ENCODE measurements at regions not wholly inside any gene's neighbourhood (a gene's known extent, or its start where the extent isn't known, plus 50 kb on each side); places are given as distances from the start of the nearest gene placed in this dataset.

DNA sequence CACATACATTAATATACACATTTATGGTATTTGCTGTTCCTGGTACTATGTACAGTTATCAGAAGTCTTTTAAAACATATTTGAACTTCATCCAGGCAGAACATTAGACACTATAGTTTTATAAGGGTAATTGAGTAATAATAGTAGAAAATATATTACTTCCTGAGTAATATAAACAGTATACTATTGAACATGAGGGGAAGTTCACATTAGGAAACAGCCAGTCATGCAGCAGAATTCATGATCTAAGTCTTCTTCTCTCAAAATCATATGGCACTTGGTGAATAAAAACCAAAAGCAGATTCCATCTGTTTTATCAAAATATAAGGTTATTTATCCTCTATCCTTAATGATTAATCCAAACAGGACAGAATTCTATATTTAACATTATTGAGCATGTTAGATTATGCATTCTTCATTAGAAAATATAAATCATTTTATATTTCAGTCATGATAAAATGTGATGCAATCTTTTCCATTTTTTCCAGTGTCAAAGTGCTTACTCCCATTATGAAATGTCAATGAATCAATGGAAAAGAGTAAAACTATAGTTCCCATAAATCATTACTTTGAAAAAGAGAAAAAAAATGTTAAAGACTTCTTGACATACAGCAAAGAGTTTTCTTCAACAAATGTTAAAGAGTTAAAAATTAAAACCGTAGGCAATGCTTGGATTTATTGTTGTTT, 584.3 kb upstream of the TUSC1 start:
- TF ChIP-seq POLR2A (IDR thresholded peaks at IDR 0.05; ENCODE audit: low read depth, low read length) = no peak
- DNase-seq (ENCODE audit: insufficient read length, low spot score) = no peak
- FAIRE-seq = no peak

DNA sequence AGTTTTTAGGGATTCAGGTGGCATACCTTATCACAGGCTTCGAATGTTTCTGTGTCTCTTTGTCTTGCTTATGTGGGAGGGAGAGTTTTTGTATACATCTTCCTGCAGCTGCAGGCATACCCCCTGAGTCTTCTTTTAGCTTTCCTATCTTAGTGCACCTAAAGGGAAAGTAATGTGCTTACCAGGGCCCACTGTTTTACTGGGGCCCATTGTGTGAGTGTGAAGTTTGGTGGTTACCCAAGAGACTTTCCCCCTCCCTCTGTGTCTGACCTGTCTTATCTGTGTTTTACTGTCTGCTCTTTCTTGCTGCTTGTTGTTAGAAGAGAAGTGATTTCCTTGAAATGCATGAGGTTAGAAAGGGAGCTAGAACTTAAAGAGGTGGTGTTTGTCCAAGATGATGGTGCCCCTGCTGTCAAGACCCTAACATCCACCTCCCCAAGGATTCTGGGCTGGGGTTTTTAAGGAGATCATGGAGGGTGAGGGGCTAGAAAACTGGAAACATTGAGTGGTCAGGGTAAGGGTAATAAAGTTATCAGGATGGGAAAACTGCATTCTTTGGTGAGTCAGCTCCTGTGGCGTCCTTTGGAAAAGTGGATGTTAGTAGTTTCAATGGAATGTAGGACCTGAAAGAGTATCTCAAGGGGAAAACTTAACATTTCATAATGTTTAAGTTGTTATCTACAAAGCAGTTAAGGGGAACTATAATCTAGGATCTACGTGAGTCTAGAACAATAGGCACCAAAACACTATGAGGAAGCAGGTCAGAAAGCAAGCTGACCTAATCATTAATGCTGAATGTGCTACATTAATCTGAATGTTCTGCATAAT, 583.5 kb upstream of the TUSC1 start:
- peak; percentile 100 for FAIRE-seq
- no peak for DNase-seq (ENCODE audit: insufficient read length, low spot score)

DNA sequence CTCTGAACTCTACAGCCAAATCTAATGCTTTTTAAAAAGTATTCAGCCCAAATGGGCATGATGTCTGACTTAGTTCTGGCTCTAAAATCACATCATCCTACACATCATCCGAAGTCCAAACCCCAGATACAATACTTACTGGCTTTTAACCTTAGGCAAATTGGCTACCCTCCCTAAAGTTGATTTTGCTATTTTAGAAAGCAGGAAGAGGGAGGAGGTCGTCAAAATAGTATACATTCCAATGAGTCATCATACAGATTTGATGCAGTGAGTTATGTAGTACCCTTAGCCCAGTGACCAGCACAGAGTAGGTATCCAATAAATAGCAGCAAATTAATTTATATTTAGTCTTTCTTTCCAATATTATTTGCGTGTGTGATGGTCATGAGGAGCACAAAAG, 582.0 kb upstream of the TUSC1 start:
- no peak for TF ChIP-seq POLR2A (IDR thresholded peaks at IDR 0.05; ENCODE audit: low read depth, low read length)
- FAIRE-seq = peak; percentile 98
- DNase-seq (ENCODE audit: insufficient read length, low spot score) = no peak

More for the DNA sequence above, 583.5 kb upstream of the TUSC1 start:
- no peak for TF ChIP-seq POLR2A (IDR thresholded peaks at IDR 0.05; ENCODE audit: low read depth, low read length)

DNA sequence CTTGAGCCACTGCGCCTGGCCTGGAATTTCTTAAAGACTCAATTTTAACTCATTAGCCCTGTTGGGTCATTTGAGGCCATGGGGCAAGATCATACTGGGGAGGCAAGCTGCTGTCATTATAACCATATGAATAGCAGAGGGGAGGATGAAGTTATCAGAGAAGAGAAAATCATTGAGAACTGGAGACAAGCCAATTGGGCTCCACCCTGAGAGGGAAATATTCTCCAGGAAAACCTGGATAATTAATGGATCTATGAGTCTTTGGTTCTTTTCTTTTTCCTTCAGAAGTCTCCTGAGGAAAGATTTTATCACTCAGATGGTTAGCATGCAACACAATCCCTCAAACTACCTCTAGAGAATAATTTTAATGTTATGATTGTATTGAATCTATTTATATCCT, 569.6 kb upstream of the TUSC1 start:
- FAIRE-seq (no peak), DNase-seq (ENCODE audit: insufficient read length, low spot score) (no peak)
- TF ChIP-seq POLR2A (IDR thresholded peaks at IDR 0.05; ENCODE audit: low read depth, low read length) = no peak

DNA sequence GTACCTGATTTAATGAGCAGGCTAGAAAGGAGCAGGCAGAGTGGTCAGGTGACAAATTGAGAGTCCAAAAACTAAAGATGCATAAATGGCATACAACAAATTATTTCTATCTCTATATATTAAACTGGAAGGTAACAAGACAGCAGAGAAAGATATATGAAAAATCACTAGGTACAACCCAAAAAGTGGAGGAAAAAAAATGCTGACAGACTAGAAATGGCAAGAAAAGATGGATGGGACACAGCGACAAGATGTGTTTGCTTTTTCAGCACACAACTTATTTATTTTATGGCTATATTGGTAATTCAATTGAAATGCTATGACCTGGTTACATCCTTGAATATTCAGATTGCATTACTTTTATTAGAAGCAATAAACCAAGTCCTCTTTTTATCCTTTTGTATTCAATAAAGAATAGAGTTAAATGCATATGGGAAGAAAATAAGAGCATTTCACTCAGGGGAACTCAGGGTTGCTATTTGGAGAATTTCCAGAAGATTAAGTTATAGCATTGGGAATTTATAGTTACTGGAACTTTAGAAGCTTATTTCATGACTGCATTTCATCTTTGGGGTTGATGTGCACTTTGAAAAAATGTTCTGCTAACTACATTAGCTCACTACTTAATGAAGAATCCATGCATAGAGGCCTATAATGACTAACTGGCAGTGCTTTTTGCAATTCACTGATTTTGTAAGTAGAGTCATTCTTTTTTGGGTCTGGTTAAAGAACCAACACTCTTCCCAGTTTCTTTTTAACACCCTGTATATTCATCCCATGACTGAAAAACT, 566.6 kb upstream of the TUSC1 start:
- TF ChIP-seq POLR2A (IDR thresholded peaks at IDR 0.05; ENCODE audit: low read depth, low read length) = no peak
- DNase-seq (ENCODE audit: insufficient read length, low spot score) (no peak), FAIRE-seq (peak; percentile 38)

DNA sequence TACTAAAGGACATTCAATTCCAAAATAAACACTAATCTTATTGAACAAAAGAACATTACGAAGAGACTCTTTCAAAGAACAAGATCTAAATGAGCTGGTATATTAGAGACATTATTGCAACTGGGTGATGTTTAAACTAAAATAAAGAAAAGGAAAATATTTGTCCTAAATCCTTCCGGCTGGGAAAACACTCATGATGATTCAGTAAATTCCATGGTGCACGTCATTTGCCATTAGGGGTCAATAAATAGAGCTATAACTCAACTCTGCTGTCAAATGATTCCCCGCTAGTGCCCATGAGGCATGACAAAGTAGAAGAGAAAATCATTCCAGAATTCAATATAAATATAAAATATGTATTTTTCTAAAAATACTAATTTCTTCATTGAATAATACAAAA, 565.5 kb upstream of the TUSC1 start:
- no peak for TF ChIP-seq POLR2A (IDR thresholded peaks at IDR 0.05; ENCODE audit: low read depth, low read length)
- FAIRE-seq (peak; percentile 93), DNase-seq (ENCODE audit: insufficient read length, low spot score) (no peak)

DNA sequence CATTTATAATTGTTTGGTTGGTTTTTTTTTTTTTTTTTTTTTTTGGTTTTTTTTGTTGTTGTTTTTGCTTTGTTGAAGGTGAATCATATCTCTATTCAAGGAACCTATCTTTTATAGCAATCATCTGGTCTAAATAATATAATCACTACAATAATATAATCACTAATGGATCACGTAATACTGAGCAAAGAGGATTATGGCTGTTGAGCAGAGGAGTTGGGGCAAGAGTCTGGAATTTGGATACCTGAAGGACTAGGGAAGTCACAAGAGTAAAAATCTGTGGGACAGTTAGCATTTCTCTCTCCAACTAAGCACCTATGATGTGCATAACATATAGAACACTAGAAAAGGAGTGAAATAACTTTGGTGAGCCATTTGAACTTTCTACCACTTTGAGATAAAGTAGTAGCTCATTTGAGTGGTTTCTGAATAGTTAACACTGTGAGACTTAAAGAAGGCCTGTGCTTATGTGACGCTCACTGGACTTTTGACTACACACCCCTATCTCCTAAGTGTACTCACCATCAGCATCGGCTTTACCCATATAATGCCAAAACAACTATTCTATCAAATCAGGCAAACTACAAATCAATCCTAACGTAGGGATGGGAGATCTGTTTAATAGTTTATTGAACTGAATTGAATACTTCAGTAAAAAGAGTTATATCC, 564.9 kb upstream of the TUSC1 start:
- no peak for FAIRE-seq
- no peak for DNase-seq (ENCODE audit: insufficient read length, low spot score)
- TF ChIP-seq POLR2A (IDR thresholded peaks at IDR 0.05; ENCODE audit: low read depth, low read length) = no peak

DNA sequence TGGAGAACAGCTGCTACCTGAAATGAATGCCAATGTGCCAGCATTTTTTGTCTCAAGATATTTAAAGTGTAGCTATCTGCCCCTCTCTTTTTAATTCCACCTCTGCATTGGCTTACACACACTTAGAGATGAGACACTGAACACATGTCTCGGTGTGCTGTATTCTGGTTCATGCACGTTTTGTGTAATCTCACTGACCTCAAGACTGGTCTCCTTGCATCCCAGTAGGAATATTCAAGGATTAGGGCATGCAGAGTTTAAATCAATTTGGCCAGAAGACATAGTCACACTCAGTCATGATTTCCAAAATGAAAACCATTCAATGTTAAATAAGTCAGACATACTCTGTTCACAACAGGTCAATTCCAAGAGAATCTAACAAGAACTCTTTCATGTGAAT, 561.8 kb upstream of the TUSC1 start:
- FAIRE-seq (peak; percentile 79), DNase-seq (ENCODE audit: insufficient read length, low spot score) (no peak)
- no peak for TF ChIP-seq POLR2A (IDR thresholded peaks at IDR 0.05; ENCODE audit: low read depth, low read length)

DNA sequence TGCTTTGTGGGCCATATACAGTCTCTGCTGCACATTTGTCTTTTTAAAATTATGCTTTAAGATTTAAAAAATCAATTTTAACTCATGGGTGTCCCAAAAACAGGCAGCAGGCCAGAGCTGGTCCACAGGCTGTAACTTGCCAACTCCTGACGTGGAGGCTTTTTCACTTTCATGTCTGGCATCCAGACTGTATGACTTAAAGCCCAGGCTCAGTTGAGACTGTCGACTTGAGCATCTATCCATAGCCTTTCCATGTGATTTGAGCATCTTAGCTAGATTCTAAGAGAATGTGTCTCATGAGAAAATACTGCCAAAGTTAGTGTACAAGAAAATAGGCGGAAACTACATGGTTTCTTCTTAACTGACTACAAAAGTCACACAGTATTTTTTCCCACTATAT, 559.0 kb upstream of the TUSC1 start:
- no peak for TF ChIP-seq POLR2A (IDR thresholded peaks at IDR 0.05; ENCODE audit: low read depth, low read length)
- DNase-seq (ENCODE audit: insufficient read length, low spot score) = no peak
- FAIRE-seq = peak; percentile 43

DNA sequence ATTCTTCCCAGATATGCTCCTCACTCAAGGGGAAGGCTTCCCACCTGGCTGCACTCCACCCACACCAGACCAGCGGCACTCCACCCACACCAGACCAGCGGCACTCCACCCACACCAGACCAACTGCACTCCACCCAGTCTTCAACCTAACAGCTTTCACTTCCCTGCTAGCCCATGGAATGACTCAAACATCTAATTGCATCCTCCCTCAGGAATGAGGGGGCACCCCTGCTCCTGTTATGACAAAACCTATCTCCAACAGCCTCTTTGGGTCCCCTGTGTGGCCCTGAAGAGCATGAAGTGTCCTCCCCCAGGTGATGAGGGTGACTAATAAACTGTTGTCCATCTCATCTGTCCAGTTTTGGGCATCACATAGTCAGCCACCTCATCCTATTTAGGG, 556.6 kb upstream of the TUSC1 start:
- FAIRE-seq (peak; percentile 58), DNase-seq (ENCODE audit: insufficient read length, low spot score) (no peak)
- no peak for TF ChIP-seq POLR2A (IDR thresholded peaks at IDR 0.05; ENCODE audit: low read depth, low read length)

DNA sequence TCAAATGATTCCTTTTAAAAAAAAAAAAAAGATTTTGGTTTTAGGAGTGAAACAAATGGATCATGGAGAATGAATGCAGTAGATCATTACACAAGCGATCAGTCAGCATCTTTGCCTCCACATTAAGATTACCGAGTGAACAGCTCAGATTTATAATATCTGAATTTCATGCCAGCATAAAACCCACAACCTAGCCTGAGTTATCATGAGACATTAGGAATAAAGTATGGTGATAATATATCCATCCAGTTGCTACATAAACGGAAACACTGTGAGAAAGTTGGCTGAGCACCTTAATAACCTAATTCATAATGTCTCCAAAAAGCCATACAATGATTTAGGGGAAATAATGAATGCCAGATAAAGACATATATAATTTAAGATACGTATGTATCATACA, 553.1 kb upstream of the TUSC1 start:
- DNase-seq (ENCODE audit: insufficient read length, low spot score) (no peak), FAIRE-seq (no peak)
- TF ChIP-seq POLR2A (IDR thresholded peaks at IDR 0.05; ENCODE audit: low read depth, low read length) = no peak

DNA sequence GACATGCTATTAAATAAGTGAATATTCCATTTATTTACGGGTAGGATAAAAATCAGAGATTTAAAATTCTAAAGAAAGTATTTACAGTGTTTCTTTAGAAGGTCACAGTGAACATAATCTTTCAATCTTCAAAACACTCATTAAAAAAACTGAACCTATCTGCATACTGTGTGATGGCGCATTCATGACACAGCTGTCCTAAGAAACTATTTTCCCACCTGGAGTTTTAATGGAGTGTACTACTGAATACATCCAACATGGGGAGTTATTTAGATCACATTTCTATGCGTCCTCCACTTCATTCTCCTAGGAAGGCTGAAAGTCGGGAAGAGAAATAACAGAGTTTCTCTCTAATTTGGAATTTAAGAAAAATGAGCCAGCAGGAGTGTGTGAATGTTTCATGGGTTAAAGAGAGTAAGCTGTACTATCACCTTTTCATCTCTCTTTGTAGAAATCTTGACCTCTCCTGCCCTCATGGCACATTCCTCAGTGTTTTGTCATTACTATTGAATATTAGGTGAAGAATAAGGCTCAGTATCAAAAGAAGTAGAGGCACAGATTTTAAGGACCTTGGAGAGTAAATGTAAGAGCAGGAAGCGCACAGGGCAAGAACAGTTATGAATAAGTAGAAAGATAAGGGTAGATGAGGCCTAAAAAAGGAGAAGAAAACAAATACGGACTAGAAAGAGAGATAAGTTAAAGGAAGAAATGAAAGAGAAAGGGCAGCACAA, 551.2 kb upstream of the TUSC1 start:
- DNase-seq (ENCODE audit: insufficient read length, low spot score) (no peak), FAIRE-seq (no peak)
- TF ChIP-seq POLR2A (IDR thresholded peaks at IDR 0.05; ENCODE audit: low read depth, low read length) = no peak

DNA sequence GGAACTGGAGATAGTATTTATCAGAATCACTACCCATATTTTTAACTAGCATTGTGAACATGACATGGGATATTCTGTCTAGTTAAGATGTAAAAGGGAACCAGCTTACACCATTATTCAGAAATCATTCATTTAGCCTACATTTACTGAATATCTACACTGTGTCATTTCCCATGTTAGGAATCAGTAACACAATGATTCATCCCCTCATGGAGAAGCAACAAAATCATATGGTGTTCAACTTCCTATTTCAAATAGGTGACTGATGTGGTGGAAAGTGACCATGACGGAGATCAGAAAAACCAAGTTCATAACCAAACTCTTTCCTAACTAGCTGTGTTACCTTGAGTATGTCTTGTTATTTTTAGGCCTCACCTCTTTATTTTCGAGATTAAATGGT, 550.0 kb upstream of the TUSC1 start:
- no peak for TF ChIP-seq POLR2A (IDR thresholded peaks at IDR 0.05; ENCODE audit: low read depth, low read length)
- DNase-seq (ENCODE audit: insufficient read length, low spot score) (no peak), FAIRE-seq (peak; percentile 58)
